GM06990 (cell line): ENCODE measurements at regions not wholly inside any gene's neighbourhood (a gene's known extent, or its start where the extent isn't known, plus 50 kb on each side); places are given as distances from the start of the nearest gene placed in this dataset.

Experiments used
- DNase-seq: peaks from one replicate; pipeline ENCODE4 v3.0.0-alpha.2; 2011; ENCODE audit not compliant: insufficient read length; ENCODE audit errors: extremely low read depth
- H3K27me3 ChIP-seq: replicated peaks from 2 replicates; pipeline ENCODE4 v1.6.0; 2011; ENCODE audit warnings: low read length; ENCODE audit not compliant: control insufficient read depth, insufficient read depth
- H3K36me3 ChIP-seq: 2 replicates; pipeline ENCODE4 v1.5.1; 2011; ENCODE audit warnings: low read length; ENCODE audit not compliant: control insufficient read depth, insufficient read depth
- H3K4me3 ChIP-seq: replicated peaks from 2 replicates; pipeline ENCODE4 v1.5.1; 2011; ENCODE audit warnings: low read depth, mild to moderate bottlenecking, control low read depth, low read length
- TF ChIP-seq, protein P1 (sequence below): IDR thresholded peaks from 2 replicates; pipeline ENCODE4 v1.5.1; 2011; ENCODE audit warnings: low read length, control low read depth, mild to moderate bottlenecking, inconsistent platforms; ENCODE audit not compliant: insufficient read depth, poor library complexity, severe bottlenecking

DNA sequence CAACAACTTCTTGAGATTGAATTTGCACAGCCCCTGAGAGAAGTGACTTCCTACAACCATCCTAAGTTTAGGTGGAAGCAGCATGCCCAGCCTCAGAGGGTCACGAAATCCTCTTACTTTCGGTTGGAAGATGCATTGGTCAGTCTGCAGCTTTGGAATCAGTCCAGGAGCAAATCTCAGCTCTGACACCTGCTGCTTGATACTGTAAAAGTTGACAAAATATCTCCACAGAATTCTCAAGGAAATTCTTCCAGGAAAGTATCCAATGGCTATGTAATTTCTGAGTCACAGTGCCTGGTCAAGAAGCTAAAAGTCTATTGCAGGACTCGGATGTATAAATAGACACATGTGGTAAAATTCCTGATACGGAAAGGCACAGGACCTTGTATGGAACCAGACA is 414.5 kb upstream of the GYPC start:
- Histone ChIP-seq H3K36me3 (no peaks in the 10 kb centered on the region), H3K4me3 (no peak overlapping the region), H3K27me3 (no peaks in the 10 kb centered on the region)
- DNase-seq, result no peak
- TF ChIP-seq, protein P1, sequence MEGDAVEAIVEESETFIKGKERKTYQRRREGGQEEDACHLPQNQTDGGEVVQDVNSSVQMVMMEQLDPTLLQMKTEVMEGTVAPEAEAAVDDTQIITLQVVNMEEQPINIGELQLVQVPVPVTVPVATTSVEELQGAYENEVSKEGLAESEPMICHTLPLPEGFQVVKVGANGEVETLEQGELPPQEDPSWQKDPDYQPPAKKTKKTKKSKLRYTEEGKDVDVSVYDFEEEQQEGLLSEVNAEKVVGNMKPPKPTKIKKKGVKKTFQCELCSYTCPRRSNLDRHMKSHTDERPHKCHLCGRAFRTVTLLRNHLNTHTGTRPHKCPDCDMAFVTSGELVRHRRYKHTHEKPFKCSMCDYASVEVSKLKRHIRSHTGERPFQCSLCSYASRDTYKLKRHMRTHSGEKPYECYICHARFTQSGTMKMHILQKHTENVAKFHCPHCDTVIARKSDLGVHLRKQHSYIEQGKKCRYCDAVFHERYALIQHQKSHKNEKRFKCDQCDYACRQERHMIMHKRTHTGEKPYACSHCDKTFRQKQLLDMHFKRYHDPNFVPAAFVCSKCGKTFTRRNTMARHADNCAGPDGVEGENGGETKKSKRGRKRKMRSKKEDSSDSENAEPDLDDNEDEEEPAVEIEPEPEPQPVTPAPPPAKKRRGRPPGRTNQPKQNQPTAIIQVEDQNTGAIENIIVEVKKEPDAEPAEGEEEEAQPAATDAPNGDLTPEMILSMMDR, result no peak

- no peak for DNase-seq
- Histone ChIP-seq H3K4me3 (no peak overlapping the region), H3K27me3 (no peaks in the 10 kb centered on the region), H3K36me3 (no peaks in the 10 kb centered on the region)
- TF ChIP-seq, protein P1, result peak; percentile 63
Observed at GRCh38 chr2:126244937-126245336, 411.0 kb upstream of the GYPC start.

DNA sequence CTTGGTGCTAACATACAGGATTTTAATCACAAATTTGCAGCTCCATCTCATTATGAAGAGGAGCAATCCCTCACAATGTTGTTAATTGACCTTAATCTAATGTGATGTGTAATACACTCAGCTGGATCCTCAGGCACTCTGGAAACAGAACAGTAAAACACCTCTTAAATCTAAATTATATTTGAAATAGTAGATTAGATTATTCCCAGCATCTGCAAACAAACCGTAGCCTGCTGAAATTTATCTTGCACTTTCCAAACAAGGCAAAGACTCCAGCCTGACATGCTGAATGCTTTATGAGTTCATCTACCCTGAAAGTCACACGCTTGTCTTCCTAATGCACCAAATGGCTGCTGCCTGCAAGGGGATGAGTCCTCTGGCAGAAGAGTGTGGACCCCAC is 402.3 kb upstream of the GYPC start:
- no peak for DNase-seq
- H3K27me3 ChIP-seq, result no peaks in the 10 kb centered on the region
- no peaks in the 10 kb centered on the region for H3K36me3 ChIP-seq
- TF ChIP-seq, protein P1, result no peak
- H3K4me3 ChIP-seq, result no peak overlapping the region

- H3K4me3 ChIP-seq, result no peak overlapping the region
- H3K27me3 ChIP-seq, result no peaks in the 10 kb centered on the region
- no peaks in the 10 kb centered on the region for H3K36me3 ChIP-seq
- TF ChIP-seq, protein P1, result no peak
- DNase-seq, result no peak
Observed at GRCh38 chr2:126264625-126265024, 391.3 kb upstream of the GYPC start.

DNA sequence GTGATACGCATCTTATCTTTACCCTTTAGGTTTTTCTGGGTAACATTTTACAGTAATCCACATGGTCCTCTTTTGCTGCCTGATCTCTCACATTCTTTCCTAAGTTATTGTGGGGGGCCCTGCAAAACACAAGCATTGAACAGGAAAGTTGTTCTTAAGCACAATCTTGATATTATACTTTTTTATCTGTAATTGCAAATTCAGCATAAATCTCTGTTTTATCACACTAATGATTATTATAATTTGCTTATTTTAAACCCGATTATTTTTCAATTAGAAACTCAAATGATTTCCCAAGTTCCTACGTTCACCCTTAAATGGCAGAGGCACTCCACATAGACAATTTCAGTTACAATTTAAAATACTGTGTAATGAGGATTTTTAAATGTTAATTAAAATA is 386.0 kb upstream of the GYPC start:
- no peak for DNase-seq
- Histone ChIP-seq H3K36me3 (no peaks in the 10 kb centered on the region), H3K27me3 (no peaks in the 10 kb centered on the region), H3K4me3 (no peak overlapping the region)
- TF ChIP-seq, protein P1, result no peak

DNA sequence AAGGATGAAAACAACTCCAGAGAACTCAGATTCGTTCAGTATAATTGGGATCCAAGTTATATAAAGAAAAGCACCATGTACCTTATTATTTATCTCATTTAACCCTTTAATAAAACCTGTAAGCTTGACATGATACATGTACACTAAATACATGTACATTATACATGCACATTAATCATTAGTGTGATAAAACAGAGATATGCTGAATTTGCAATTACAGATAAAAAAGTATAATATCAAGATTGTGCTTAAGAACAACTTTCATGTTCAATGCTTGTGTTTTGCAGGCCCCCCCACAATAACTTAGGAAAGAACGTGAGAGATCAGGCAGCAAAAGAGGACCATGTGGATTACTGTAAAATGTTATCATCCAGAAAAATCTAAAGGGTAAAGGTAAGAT is 385.4 kb upstream of the GYPC start:
- Histone ChIP-seq H3K36me3 (no peaks in the 10 kb centered on the region), H3K27me3 (no peaks in the 10 kb centered on the region), H3K4me3 (no peak overlapping the region)
- TF ChIP-seq, protein P1, result no peak
- DNase-seq, result no peak
